SK-N-SH (cell line): ENCODE measurements at regions not wholly inside any gene's neighbourhood (a gene's known extent, or its start where the extent isn't known, plus 50 kb on each side); places are given as distances from the start of the nearest gene placed in this dataset.

Experiments
- CTCF ChIA-PET: fragments of 300-600, 350-600 bp; formaldehyde crosslinking; extraction: SDS; loops from one replicate; lab custom pipeline; 2021; lab: Yijun Ruan, JAX
- POLR2A ChIA-PET: fragments of 350-600 bp; sonication (Branson Sonifier 250); formaldehyde crosslinking; extraction: SDS; loops from one replicate; lab custom pipeline; 2020; ENCODE audit warnings: antibody characterized with exemption, inconsistent platforms; lab: Yijun Ruan, JAX
- DNase-seq: peaks from one replicate; pipeline ENCODE4 v3.0.0; 2012
- H2AFZ ChIP-seq: fragments of 200-600 bp; sonication (generic); 2 replicates; pipeline ENCODE4 v1.8.1; 2016; ENCODE audit warnings: antibody characterized with exemption, mild to moderate bottlenecking, low read depth
- H3F3A ChIP-seq: fragments of 200-600 bp; sonication (generic); replicated peaks from 2 replicates; pipeline ENCODE3; 2016; ENCODE audit warnings: antibody characterized with exemption, mild to moderate bottlenecking; ENCODE audit not compliant: insufficient read depth
- H3K27ac ChIP-seq, 2 experiments: fragments of 200-500 bp in 1 of 2; fragments of 200-600 bp in 1 of 2; sonication (Bioruptor generic) in 1 of 2; sonication (generic), shearing (Covaris generic) in 1 of 2; 2 replicates each; pipeline versions ENCODE4 v1.5.1 to v1.6.1; 2014 to 2016; ENCODE audit warnings: low read depth in 2 of 2, inconsistent platforms in 1 of 2, low read length in 1 of 2, mild to moderate bottlenecking in 1 of 2, mixed read lengths in 1 of 2
- H3K27me3 ChIP-seq: fragments of 200-600 bp; sonication (generic), shearing (Covaris generic); 2 replicates; pipeline ENCODE4 v1.6.1; 2016; ENCODE audit warnings: mixed run types; ENCODE audit not compliant: insufficient read depth
- H3K36me3 ChIP-seq, 2 experiments: fragments of 200-500 bp in 1 of 2; fragments of 200-600 bp in 1 of 2; sonication (Bioruptor generic) in 1 of 2; sonication (generic) in 1 of 2; replicated peaks in 1 of 2; 2 replicates each; pipeline versions ENCODE3 to v1.5.1; 2014 to 2016; ENCODE audit warnings: low read length in 1 of 2, mild to moderate bottlenecking in 1 of 2; ENCODE audit not compliant: insufficient read depth in 2 of 2, control insufficient read depth in 1 of 2
- H3K4me1 ChIP-seq, 2 experiments: fragments of 200-500 bp in 1 of 2; fragments of 200-600 bp in 1 of 2; sonication (Bioruptor generic) in 1 of 2; sonication (generic), shearing (Covaris generic) in 1 of 2; 2 replicates each; pipeline versions ENCODE4 v1.5.1 to v1.6.1; 2014 to 2016; ENCODE audit warnings: low read depth in 1 of 2, low read length in 1 of 2, mixed run types in 1 of 2; ENCODE audit not compliant: insufficient read depth in 2 of 2, control insufficient read depth in 1 of 2
- H3K4me2 ChIP-seq: fragments of 200-600 bp; sonication (generic), shearing (Covaris generic); 2 replicates; pipeline ENCODE4 v1.6.1; 2017; ENCODE audit warnings: mixed run types
- H3K4me3 ChIP-seq, 2 experiments: fragments of 200-500 bp in 1 of 2; fragments of 200-600 bp in 1 of 2; sonication (Bioruptor generic) in 1 of 2; sonication (generic), shearing (Covaris generic) in 1 of 2; 2 replicates each; pipeline versions ENCODE4 v1.5.1 to v1.8.1; 2014 to 2016; ENCODE audit warnings: low read depth in 2 of 2, inconsistent platforms in 1 of 2, low read length in 1 of 2, mild to moderate bottlenecking in 1 of 2, mixed read lengths in 1 of 2, moderate library complexity in 1 of 2
- H3K79me2 ChIP-seq: fragments of 200-600 bp; sonication (generic); 2 replicates; pipeline ENCODE4 v1.8.1; 2017; ENCODE audit warnings: mild to moderate bottlenecking; ENCODE audit not compliant: insufficient read depth
- H3K9ac ChIP-seq: fragments of 200-600 bp; sonication (generic); 2 replicates; pipeline ENCODE4 v1.6.1; 2017; ENCODE audit warnings: mixed run types
- H3K9me2 ChIP-seq: fragments of 200-600 bp; sonication (generic); 2 replicates; pipeline ENCODE4 v1.6.1; 2017; ENCODE audit warnings: mixed run types
- H3K9me3 ChIP-seq: fragments of 200-600 bp; sonication (generic); 2 replicates; pipeline ENCODE4 v1.6.1; 2017; ENCODE audit warnings: mixed run types, mild to moderate bottlenecking, moderate library complexity
- H4K20me1 ChIP-seq: fragments of 200-600 bp; sonication (generic); 2 replicates; pipeline ENCODE4 v1.6.1; 2017; ENCODE audit warnings: mild to moderate bottlenecking, mixed run types; ENCODE audit not compliant: insufficient read depth
- CHD2 ChIP-seq: fragments of 150-350 bp; IDR thresholded peaks from 2 replicates; pipeline ENCODE4 v1.6.1; 2018; ENCODE audit warnings: low read length; ENCODE audit not compliant: partially characterized antibody
- EP300 ChIP-seq, 2 experiments: IDR thresholded peaks; 2 replicates each; pipeline versions ENCODE4 v1.4.0 to v1.6.1; 2012; ENCODE audit warnings: borderline replicate concordance in 1 of 2, low read depth in 1 of 2, low read length in 1 of 2
- EZH2phosphoT487 ChIP-seq: fragments of 200-600 bp; sonication (generic); IDR thresholded peaks from 2 replicates; pipeline ENCODE4 v1.6.1; 2017; ENCODE audit warnings: low read depth, mixed run types, mild to moderate bottlenecking, antibody characterized with exemption, moderate library complexity, borderline replicate concordance
- FOSL2 ChIP-seq: IDR thresholded peaks from 2 replicates; pipeline ENCODE4 v1.4.0; 2012; ENCODE audit warnings: low read depth, mild to moderate bottlenecking, moderate library complexity, borderline replicate concordance
- FOXJ3 ChIP-seq: sonication (generic); formaldehyde crosslinking; IDR thresholded peaks from 2 replicates; pipeline ENCODE4 v1.5.1; 2020; ENCODE audit warnings: mild to moderate bottlenecking, missing genetic modification reagents
- FOXM1 ChIP-seq: IDR thresholded peaks from 2 replicates; pipeline ENCODE4 v1.4.0; 2012; ENCODE audit warnings: low read depth, mild to moderate bottlenecking
- GATA2 ChIP-seq: sonication (generic); formaldehyde crosslinking; IDR thresholded peaks from 2 replicates; pipeline ENCODE4 v1.5.0; 2020; ENCODE audit warnings: mild to moderate bottlenecking, missing genetic modification reagents
- MXI1 ChIP-seq: IDR thresholded peaks from 2 replicates; pipeline ENCODE4 v1.6.1; 2012; ENCODE audit warnings: mild to moderate bottlenecking, low read depth, low read length, improper control_type of control experiment
- NFIC ChIP-seq: IDR thresholded peaks from 2 replicates; pipeline ENCODE4 v1.4.0; 2012; ENCODE audit warnings: borderline replicate concordance
- NRF1 ChIP-seq: IDR thresholded peaks from 2 replicates; pipeline ENCODE4 v1.6.1; 2012; ENCODE audit warnings: low read depth, mild to moderate bottlenecking, low read length
- PBX3 ChIP-seq: IDR thresholded peaks from 2 replicates; pipeline ENCODE4; 2012
- RAD21 ChIP-seq: IDR thresholded peaks from 2 replicates; pipeline ENCODE4 v1.6.1; 2012; ENCODE audit warnings: mild to moderate bottlenecking, low read length
- REST ChIP-seq: IDR thresholded peaks from 2 replicates; pipeline ENCODE4 v1.6.1; 2012; ENCODE audit warnings: mild to moderate bottlenecking, low read depth, low read length, moderate library complexity
- RXRA ChIP-seq: IDR thresholded peaks from 2 replicates; pipeline ENCODE4 v1.4.0; 2012; ENCODE audit warnings: low read depth, mild to moderate bottlenecking, borderline replicate concordance
- SMC3 ChIP-seq: IDR thresholded peaks from 2 replicates; pipeline ENCODE4 v1.6.1; 2012; ENCODE audit warnings: low read depth, low read length, improper control_type of control experiment
- TAF1 ChIP-seq: IDR thresholded peaks from 2 replicates; pipeline ENCODE4 v1.6.1; 2012; ENCODE audit warnings: low read depth, mild to moderate bottlenecking, low read length, moderate library complexity, borderline replicate concordance
- TEAD4 ChIP-seq: IDR thresholded peaks from 2 replicates; pipeline ENCODE4 v1.4.0; 2012; ENCODE audit warnings: mild to moderate bottlenecking, borderline replicate concordance; ENCODE audit not compliant: insufficient read depth
- YY1 ChIP-seq: IDR thresholded peaks from 2 replicates; pipeline ENCODE4 v1.4.0; 2012; ENCODE audit warnings: low read depth, mild to moderate bottlenecking
- ZBTB33 ChIP-seq: IDR thresholded peaks from 2 replicates; pipeline ENCODE4 v1.4.0; 2012; ENCODE audit warnings: low read depth, borderline replicate concordance
- WGBS: methylation state at CpG from one replicate; pipeline ENCODE4 v1.1.6; 2017; ENCODE audit warnings: low lambda C conversion rate; 5-methylcytosine and 5-hydroxymethylcytosine counted together

- no peak overlapping the region for H3K4me2 ChIP-seq
- H3K27ac ChIP-seq, result no peak overlapping the region
- DNase-seq, result no peak
- ChIA-PET CTCF (interaction anchor here (1.5 kb wide), 1 partner anchor 289 kb away, joined by 3 read pairs; no protein-coding TSS in a partner anchor), POLR2A (no interaction called here)
- no peak overlapping the region for H3K9ac ChIP-seq
- no peak overlapping the region for H3K4me3 ChIP-seq
- no peaks in the 10 kb centered on the region for H3K27me3 ChIP-seq
- TF ChIP-seq FOXJ3 (CRISPR knock-in tag) (no peak), EP300 (IDR thresholded peaks at IDR 0.05; ENCODE audit: borderline replicate concordance in 1 of 2, low read depth in 1 of 2, low read length in 1 of 2) (no peak), RXRA (no peak), TEAD4 (no peak), SMC3 (no peak), GATA2 (CRISPR knock-in tag) (no peak), REST (no peak), ZBTB33 (no peak), FOXM1 (no peak), CHD2 (no peak), MXI1 (no peak), NFIC (no peak), EZH2phosphoT487 (no peak), YY1 (no peak), NRF1 (no peak), TAF1 (no peak), FOSL2 (no peak), PBX3 (no peak), RAD21 (no peak)
- H4K20me1 ChIP-seq, result peaks cover 27% of the 10 kb centered on the region
- H3K79me2 ChIP-seq, result peaks cover 23% of the 10 kb centered on the region; the same call in 1 of the 2 replicates
- no peaks in the 10 kb centered on the region for H3K9me3 ChIP-seq
- peaks cover 1% of the 10 kb centered on the region for H3F3A ChIP-seq
- H3K9me2 ChIP-seq, result no peaks in the 10 kb centered on the region
- H2AFZ ChIP-seq, result no peak overlapping the region
- H3K4me1 ChIP-seq, result peaks cover 0 to 23% of the 10 kb centered on the region in 2 experiments; a peak in 1 of 4 replicates
- WGBS, result 95% methylated on average over 15 of the region's 15 CpGs
- H3K36me3 ChIP-seq, result peaks cover 44 to 46% of the 10 kb centered on the region in 2 experiments
These were observed 90.1 kb downstream of the NCOR2 start for GRCh38 chr12:124477107-124477915.
